Activated T-cell treated with anti-CD3 and anti-CD28 coated beads for 24 hours (primary cell): ENCODE measurements at regions not wholly inside any gene's neighbourhood (a gene's known extent, or its start where the extent isn't known, plus 50 kb on each side); places are given as distances from the start of the nearest gene placed in this dataset.

Experiments used
- DNase-seq: peaks from one replicate; pipeline ENCODE4 v3.0.0-alpha.2; 2020; ENCODE audit warnings: low read depth

DNA sequence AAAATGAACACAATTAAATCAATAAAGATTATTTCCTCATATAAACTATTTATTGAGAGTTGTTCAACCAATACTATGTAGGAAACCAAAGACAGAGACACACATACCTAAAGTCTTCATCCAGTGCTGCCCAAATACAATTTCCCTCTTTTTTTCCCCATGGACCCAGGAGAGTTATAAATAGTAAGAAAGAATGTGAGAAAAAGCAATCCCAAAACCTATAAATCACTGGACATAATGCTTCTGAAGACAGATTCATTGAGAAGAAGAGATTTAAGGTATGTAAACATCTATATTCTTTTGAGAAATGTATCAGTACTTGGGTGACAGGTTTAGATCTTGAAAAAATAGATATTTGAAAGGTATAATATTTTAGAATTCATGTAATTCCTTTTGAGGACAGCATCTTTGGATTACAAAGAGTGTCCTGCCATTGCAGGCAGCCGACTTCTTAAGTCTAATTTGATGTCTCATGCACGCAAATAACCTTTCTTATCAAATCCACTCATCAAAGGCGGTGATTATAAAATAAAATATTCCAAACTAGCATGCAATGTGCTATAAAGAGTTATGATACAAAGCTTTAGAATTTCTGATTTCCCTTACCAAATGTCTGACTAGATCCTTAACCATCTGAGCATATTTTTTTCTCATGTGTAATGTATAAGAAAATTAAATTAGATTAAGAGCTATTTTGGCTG is 739.4 kb downstream of the LIG4 start:
- DNase-seq, result no peak

DNA sequence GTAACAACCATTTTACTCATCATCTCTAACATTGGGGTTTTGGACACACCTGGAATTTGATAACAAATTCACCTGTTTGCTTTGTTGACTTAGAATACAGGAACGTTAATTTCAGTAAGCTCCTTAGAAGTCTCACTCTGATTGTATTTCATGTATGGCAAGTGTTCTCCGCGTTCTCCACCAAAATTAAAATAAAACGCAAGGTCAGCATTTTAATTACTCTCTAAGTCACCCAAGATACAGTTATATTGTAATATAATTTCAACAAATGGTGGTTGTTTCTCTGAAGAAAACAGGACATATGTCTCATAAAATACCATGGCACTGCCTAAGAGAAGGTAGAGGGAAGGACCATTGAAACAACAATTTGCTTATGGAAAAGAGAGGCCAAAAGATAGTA is 742.1 kb downstream of the LIG4 start:
- DNase-seq, result no peak

DNA sequence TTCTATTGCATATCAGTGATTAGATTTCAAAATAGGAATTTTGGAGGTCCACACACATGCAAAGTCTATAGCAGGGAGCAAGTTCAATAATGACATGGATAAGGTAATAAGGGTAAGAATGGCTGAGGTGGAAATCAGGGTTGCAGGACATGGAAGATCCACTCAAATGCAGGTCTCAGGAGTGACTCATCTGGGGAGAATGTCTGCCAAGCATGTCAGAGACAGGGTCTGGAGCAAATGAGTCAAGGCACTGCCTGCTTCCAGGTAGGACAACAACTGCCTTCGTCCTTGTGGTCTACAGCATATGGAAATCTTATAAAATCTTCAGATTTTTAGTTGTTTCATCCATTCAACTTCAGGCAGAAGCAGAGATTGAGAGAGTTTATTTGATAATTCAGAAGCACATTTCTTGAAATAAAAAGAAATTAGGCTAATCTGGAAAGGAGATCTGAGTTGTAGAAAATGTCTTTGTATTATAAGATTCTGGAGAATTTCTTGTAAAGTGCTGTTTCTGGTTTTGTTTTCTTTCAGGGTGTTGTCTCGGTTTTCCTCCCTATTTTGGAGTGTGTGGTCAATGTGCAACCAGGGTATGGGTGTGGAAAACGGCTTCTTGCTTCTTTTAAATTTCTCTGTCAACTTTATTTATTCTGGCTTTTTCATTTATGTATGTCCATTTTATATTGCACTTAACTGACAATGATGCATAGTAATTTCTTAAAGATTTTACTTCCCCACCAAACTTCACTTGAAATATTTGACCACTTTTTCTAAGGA is 748.8 kb downstream of the LIG4 start:
- no peak for DNase-seq

DNA sequence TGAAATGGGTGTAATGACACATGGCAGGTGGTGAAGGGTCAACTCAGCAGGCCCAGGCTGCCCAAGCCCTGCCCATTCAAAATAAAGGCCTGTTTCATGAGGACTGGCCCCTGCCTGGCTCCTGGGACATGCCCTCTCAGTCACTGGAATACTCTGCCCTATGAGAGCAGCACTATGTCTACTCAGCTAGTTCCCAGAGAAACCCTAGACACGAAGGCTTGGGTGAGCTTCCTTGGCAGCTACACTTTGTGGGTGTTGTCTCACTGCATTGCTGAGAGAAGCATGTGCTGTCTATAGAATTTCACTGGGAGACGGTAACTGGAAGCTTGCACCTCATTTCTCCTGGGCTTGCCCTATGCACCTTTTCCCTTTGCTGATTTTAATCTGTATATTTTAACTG is 752.8 kb downstream of the LIG4 start:
- no peak for DNase-seq

DNA sequence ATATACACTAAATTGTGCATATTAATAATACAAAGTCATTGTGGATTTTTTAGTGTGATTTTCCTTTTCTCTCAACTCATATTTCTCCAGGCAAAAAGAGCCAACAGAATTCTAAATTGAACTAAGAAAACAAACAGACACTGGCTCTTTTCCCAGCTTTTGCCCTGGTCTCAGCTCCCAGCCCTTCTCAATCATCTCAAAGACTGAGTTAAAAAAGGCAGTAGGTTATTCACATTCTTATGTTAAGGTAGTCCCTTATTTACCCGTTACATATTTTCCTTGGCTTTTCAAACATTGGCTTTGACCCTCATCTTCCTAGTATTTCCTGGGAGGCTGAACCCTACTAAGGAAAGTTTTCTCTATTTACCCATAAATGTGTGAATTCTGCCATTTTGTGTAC is 753.6 kb downstream of the LIG4 start:
- DNase-seq, result no peak

DNA sequence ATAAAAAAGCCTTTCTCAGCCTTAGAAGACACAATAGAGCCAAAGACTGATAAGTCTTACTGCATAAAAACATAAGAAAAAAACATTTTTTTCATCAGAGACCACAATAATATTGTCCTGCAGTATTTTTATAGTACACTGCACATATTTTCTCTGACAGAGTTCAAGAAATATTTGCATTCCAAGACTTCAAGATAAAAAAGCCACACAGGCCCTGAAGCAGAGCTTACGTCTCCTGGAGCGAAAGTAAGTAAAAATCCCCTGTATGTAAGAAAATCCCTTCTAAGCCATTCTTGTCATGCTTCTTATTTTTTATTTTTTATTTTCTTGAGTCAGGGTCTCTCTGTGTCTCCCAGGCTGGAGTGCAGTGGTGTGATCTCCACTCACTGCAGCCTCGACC is 755.9 kb downstream of the LIG4 start:
- no peak for DNase-seq

DNA sequence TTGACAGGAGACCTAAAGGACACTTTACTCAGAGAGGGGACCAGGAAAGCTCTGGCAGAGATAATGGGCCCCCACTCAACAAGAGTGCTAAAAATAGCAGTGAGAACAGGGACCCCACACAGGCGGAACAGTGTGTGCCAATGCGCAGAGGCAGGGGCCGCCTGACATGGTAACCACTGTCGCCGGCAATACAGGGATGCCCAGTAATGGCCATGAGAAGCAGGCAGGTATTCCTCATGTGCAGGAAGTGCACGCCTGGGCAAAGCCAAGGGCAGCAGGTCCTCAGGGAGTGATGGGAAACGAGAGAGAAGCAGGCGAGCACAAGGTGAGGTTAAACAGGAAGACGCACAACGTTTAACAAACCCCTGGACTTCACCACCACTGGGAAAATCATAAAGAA is 757.1 kb downstream of the LIG4 start:
- no peak for DNase-seq

DNA sequence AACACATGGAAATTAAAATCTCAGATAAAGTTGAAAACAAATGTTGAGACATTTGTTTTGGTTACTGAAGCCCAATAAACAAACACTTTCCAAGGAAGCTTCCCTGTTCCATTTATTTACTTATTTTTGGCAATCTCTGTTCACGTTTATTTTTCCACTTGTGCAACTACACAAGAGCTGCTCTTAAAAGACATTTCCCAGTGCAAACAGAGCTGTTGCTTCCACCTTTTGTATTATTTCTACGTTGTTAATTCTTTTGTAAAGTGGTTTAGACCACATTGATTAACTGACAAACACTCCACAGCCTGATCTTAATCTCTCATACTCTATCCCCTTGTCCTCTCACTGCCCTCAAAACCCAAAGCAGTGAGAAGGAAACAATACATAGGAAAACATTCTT is 757.6 kb downstream of the LIG4 start:
- no peak for DNase-seq

DNA sequence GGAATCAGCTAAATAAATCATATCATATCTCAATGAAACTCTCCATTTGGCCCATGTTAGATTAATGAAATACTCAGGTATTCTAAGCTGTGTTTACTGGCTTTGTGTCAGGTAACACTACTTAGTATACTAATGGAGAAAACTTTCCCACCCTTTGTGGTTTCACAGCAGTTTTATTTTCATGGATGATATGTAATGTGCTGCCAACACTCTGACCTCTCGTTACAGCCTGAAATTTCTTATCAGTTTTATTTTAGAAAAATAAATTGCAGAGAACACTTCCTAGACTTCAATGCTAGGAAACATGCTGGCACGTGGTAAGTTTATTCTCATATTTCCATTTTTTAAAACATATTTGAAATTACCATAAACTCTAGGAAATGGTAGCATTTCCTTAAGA is 758.9 kb downstream of the LIG4 start:
- DNase-seq, result no peak

DNA sequence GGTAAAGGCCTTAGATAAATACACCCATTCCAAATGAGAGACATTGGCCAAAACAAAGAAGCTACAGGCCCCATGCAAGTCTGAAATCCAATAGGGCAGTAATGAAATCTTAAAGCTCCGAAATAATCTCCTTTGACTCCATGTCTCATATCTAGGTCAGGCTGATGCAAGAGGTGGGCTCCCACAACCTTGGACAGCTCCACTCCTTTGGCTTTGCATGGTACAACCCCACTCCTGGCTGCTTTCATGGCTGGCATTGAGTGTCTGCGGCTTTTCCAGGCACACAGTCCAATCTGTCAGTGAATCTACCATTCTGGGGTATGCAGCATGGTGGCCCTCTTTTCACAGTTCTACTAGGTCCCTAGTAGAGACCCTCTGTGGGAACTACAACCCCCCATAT is 762.5 kb downstream of the LIG4 start:
- no peak for DNase-seq

DNA sequence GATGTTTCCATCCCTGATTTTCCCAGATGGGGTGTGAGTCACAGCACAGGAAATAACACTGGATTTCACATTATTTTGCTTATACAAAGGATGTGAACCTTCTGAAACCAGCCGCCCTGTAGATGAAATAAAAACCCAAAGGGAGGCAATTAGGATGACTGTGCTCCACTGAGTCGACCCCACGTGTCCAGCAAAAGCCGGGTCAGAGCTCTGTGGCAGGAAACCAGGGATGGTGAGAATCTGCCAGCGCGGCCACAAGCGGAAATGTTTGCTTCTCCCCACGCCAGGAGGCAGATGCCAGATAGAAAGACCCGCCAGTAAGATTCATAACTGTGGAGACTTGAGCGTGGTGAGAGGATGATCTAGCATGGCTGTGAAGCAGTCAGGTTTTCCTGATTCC is 764.4 kb downstream of the LIG4 start:
- DNase-seq, result no peak

DNA sequence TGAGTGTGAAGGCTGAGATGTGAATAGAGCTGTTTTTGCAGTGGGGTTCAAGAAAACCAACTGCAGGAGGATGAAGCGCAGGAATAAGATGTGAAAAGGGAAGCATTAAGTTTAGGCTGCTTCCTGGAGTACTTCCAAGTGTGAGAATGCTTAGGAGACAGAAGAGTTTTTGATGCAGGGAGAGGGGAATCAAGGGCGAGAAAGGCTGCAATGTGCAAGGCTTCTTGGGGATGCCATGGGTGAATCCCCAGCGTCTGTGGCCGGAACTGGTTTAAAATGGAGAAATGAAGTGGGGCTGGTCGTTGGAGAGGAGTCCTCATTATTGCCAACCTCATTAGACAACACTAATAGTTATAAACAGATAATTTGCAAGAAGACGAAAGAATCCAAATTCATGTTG is 764.9 kb downstream of the LIG4 start:
- no peak for DNase-seq

DNA sequence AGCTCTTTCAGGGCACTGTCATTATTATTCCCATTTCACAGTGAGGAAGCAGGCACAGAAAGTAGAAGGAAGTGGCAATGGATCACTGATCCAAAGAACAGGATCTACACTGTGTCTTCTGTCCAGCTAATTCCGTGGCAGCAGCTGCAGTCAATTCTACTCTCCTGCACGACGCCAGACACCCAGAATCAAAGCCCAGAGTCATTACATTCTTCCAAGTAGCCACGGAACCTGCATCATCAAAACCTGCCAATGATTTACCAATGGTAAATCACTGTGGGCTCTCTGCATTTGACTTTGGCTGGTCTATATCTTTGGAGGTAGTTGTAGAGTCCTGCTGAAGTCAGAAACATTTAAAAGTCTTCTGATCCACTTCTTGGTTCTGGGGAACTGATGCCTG is 767.7 kb downstream of the LIG4 start:
- DNase-seq, result no peak

DNA sequence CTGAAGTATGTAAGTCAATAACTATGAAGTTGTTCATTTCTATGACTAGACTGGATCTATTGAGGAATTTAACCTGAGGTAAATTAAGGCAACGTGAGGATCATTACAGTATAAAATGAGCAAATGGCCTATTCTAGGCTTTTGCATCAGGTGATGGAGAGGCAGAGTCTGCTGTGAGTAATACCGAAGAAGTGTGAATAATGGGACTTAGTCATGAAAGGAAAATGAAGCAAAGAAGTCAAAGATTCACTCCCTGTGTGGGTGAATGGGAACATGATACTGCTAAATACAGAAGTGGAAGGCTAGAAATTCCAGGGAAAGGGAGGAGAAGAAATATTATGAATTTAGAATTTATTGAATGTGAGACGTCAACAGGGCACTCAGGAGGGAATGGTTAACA is 774.1 kb downstream of the LIG4 start:
- no peak for DNase-seq

DNA sequence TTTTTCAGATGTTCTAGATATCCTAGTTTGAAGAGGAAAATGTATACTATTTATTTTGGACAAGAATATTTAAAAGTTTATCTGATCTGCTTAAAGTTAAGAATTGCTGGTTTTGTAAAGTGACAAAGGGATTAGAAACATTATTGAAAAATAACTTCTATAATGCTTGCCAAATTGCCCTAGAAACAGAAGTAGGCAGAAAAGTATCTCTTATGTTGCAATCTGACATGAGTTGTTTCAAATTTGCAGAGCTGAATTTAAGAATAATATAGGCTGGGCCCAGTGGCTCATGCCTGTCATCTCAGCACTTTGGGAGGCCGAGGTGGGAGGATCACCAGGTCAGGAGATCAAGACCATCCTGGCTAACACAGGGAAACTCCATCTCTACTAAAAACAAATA is 777.1 kb downstream of the LIG4 start:
- DNase-seq, result no peak

DNA sequence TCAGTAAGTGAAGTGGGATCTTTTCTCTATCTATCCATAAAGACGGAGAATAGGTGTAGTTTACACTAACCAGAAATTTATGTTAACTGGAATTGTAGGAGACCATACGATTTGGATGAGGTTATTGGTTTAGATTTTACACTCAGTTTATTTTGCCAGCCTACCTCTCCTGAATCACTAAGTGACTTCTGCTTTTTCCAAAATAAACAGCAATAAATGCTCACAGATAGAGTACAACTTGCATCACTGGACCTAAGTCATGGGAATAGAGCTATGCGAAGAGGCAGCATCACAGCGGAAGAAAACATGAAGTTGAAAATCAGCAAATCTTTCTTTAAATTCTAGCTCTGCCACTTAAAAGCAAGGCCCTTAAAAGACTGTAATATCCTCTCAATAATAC is 781.0 kb downstream of the LIG4 start:
- DNase-seq, result no peak

DNA sequence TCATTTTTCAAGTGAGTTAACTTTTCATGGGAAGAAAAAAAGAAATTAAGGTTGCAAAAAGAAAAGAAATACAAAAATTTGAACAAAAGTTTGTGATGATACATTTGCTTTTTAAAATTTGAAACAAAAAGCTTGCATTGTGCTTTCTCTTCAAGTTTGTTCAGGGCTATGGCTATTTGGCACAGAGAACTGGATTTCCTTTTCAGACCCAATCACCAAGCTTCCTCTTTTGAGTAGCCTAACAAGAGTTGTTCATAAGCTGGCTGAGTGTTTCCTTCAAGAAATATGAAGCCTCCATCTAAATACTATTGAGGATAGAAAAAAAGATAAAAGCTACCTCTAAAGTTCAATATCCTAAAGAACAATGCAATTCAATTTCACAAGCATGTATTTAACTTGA is 787.8 kb downstream of the LIG4 start:
- DNase-seq, result no peak

DNA sequence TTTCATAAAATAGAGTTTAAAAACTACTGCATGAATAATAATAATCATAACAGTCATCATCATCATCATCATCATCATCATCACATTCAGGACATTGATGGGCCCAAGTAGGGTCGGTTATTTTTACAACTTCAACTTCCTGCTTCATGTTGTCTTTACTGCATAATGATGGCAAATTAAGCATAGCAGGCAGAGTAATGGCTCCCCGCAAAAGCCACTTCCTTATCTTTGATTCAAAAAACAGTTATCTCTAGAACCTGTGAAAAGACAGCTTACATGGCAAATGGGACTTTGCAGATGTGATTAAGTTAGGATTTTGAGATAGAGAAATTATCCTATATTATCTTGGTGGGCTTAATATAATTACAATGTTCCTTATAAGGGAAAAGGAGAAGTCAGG is 792.9 kb downstream of the LIG4 start:
- DNase-seq, result no peak

DNA sequence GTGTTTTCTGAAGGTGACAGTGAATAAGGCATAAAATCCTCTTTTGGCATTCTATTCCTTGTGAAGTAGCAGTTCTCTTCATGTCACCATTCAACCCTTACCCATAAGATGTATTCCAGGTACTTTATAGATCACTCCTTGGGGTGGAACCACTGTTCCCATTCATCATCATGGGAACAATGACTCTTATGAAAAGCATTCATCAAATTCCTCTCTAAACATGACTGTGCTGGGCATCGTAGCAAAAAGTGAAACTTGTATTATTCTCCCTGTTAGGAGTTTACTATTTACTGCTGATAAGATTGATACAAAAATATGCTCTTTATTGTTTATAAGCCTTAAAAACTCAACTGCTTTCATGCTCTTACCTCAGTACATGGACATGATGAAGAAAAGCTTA is 793.4 kb downstream of the LIG4 start:
- no peak for DNase-seq

DNA sequence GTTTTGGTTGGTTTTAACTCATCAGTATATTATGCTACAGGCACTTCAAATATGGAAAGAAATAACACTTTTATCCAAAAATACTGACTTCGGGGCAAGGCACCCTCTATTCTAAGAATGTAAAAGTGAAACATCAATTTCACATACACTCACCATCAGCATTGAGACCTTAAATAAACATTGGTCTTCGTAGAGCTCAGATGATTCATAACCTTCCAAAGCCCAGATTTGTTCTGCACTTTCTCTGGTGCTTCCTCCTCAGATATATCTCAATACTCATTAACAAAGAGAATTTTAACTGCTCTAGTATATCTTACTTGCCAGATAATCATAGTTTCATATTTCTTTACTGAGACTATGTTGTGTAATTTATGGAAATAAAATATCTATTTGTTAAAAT is 794.3 kb downstream of the LIG4 start:
- DNase-seq, result no peak

DNA sequence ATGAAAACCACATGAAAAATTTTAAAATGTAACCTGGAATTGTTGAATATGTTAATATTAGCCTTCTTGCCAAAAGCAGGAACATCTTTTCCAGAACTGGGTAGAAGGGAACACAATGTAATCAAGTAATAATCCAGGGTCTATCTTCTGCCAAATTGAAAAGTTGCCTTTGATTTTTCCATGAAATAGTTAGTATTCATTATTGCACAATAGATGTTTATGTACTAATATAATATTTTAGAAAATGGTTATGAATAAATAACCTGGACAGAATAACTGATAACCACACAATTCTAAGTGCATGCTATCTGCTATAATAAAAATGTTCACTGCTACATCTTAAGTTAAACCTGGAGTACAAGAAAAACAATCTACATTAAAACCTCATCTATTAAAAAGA is 802.3 kb downstream of the LIG4 start:
- DNase-seq, result no peak

DNA sequence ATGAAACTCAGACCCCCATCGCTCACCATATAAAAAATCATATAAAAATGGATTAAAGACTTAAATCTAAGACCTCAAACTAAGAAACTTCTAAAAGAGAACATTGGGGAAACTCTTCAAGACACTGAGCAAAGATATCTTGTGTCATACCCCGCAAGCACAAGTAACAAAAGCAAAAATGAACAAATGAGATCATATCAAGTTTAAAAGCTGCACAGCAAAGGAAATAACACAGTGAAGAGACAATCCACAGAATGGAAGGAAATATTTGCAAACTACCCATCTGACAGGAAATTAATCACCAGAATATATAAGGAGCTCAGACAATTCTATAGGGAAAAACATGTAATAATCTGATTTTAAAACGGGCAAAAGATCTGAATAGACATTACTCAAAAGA is 808.3 kb downstream of the LIG4 start:
- DNase-seq, result no peak

DNA sequence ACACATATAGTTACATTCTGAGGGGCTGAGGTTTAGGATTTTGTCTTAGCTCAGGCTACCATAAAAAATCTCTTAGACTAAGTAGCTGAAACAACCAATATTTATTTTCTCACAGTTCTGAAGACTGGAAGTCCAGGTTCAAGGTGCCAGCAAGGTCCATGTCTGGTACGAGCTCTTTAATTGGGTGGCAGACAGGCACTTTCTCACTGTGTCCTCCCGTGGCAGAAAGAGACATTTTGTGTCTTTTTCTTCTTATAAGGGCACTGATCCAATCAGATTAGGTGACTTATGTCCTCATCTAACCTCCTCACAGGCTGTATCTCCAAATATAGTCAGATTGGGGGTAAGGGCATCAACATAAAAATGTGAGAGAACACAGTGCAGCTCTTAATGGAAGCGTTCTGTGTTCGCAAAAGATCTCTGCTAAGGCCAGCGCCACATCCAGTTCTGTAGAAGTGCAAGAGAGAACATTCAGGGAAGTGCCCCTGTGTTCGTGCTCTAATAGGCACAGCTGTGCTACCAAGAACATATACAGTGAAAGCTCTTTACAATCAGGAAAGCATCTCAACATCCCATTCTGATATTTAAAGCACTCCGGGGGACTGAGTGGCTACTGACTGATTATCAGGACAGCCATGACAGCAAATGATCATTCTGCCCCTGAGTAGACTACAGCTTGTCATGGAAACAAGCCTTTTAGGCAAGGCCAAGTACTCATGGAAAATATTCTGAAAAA is 819.2 kb downstream of the LIG4 start:
- no peak for DNase-seq
